ENCODE measurements at regions not wholly inside any gene's neighbourhood (a gene's known extent, or its start where the extent isn't known, plus 50 kb on each side); places are given as distances from the start of the nearest gene placed in this dataset.
"Not testable (repeated sequence)": the region's sequence is repeated elsewhere in the genome, so short reads cannot be mapped to it uniquely, and the experiment has no call there.

GRCh38 chr2:144648837-144649465, 129.0 kb upstream of the ZEB2 start:
- no peak for DNase-seq (ENCODE audit: low spot score)

- DNase-seq (ENCODE audit: low spot score) = no peak
Measured at GRCh38 chr2:144645083-144645778, 125.3 kb upstream of the ZEB2 start.

GRCh38 chr2:144644549-144644948, 124.6 kb upstream of the ZEB2 start:
- DNase-seq (ENCODE audit: low spot score) = no peak

GRCh38 chr2:144643537-144644336, 123.8 kb upstream of the ZEB2 start:
- DNase-seq (ENCODE audit: low spot score) = no peak

- DNase-seq (ENCODE audit: low spot score) = no peak
Measured at GRCh38 chr2:144642856-144643255, 122.9 kb upstream of the ZEB2 start.

GRCh38 chr2:144642131-144642530, 122.2 kb upstream of the ZEB2 start:
- DNase-seq (ENCODE audit: low spot score) = no peak

- not testable (repeated sequence) for DNase-seq (ENCODE audit: low spot score)
Measured at GRCh38 chr2:144638250-144638649, 118.3 kb upstream of the ZEB2 start.

- DNase-seq (ENCODE audit: low spot score) = not testable (repeated sequence)
Measured at GRCh38 chr2:144636860-144637259, 116.9 kb upstream of the ZEB2 start.

- DNase-seq (ENCODE audit: low spot score) = no peak
Measured at GRCh38 chr2:144632809-144633208, 112.9 kb upstream of the ZEB2 start.

- DNase-seq (ENCODE audit: low spot score) = no peak
Measured at GRCh38 chr2:144631636-144632035, 111.7 kb upstream of the ZEB2 start.

- peak; percentile 23 for DNase-seq (ENCODE audit: low spot score)
Measured at GRCh38 chr2:144630459-144631215, 110.7 kb upstream of the ZEB2 start.

GRCh38 chr2:144629935-144630334, 110.0 kb upstream of the ZEB2 start:
- DNase-seq (ENCODE audit: low spot score) = no peak

GRCh38 chr2:144628566-144628965, 108.6 kb upstream of the ZEB2 start:
- no peak for DNase-seq (ENCODE audit: low spot score)

- DNase-seq (ENCODE audit: low spot score) = no peak
Measured at GRCh38 chr2:144625626-144626025, 105.7 kb upstream of the ZEB2 start.

GRCh38 chr2:144625226-144625625, 105.3 kb upstream of the ZEB2 start:
- DNase-seq (ENCODE audit: low spot score) = no peak

- no peak for DNase-seq (ENCODE audit: low spot score)
Measured at GRCh38 chr2:144624451-144624850, 104.5 kb upstream of the ZEB2 start.

GRCh38 chr2:144622373-144622772, 102.5 kb upstream of the ZEB2 start:
- not testable (repeated sequence) for DNase-seq (ENCODE audit: low spot score)

- DNase-seq (ENCODE audit: low spot score) = no peak
Measured at GRCh38 chr2:144621266-144621665, 101.3 kb upstream of the ZEB2 start.

GRCh38 chr2:144619760-144620159, 99.8 kb upstream of the ZEB2 start:
- no peak for DNase-seq (ENCODE audit: low spot score)

- DNase-seq (ENCODE audit: low spot score) = not testable (repeated sequence)
Measured at GRCh38 chr2:144617171-144617570, 97.3 kb upstream of the ZEB2 start.

GRCh38 chr2:144615866-144616565, 96.1 kb upstream of the ZEB2 start:
- DNase-seq (ENCODE audit: low spot score) = no peak
